ENCODE measurements at regions not wholly inside any gene's neighbourhood (a gene's known extent, or its start where the extent isn't known, plus 50 kb on each side); places are given as distances from the start of the nearest gene placed in this dataset.

- H3K36me3 ChIP-seq (replicated peaks in 1 of 2; ENCODE audit: control extremely low read depth in 1 of 2, control insufficient read depth in 1 of 2, extremely low read depth in 1 of 2, insufficient read depth in 2 of 2, low read length in 1 of 2), result no peaks in the 10 kb centered on the region
- no peak overlapping the region for H3K9ac ChIP-seq (ENCODE audit: low read length)
- DNase-seq, result no peak
- Mint-ChIP-seq H3K27me3 (no peaks in the 10 kb centered on the region), H3K9me3 (ENCODE audit: insufficient read depth) (no peaks in the 10 kb centered on the region), H3K27ac (no peak overlapping the region), H3K4me3 (no peak overlapping the region), H3K4me1 (no peaks in the 10 kb centered on the region)
- H4K20me1 ChIP-seq (ENCODE audit: control insufficient read depth, insufficient read depth, low read length, poor library complexity, severe bottlenecking), result no peaks in the 10 kb centered on the region
- WGBS (ENCODE audit: insufficient coverage), result no CpG with 5 or more reads among the region's 3 CpGs
- no peaks in the 10 kb centered on the region for H3K79me2 ChIP-seq (ENCODE audit: control insufficient read depth, insufficient read depth, low read length)
- ChIA-PET CTCF (no interaction called here), POLR2A (no interaction called here)
- H3K4me1 ChIP-seq (ENCODE audit: control insufficient read depth in 2 of 2, insufficient read depth in 2 of 2, low read length in 2 of 2), result no peaks in the 10 kb centered on the region
- ATAC-seq (ENCODE audit: low read depth), result no peak
- H3K4me2 ChIP-seq (replicated peaks; ENCODE audit: low read depth, low read length, poor library complexity, severe bottlenecking), result no peak overlapping the region
- H3K9me3 ChIP-seq (ENCODE audit: control extremely low read depth in 1 of 3, control insufficient read depth in 2 of 3, insufficient read depth in 1 of 3, low read length in 2 of 3), result peaks cover 0 to 1% (median 0%) of the 10 kb centered on the region in 3 donors
- no peak overlapping the region for H3K27ac ChIP-seq (ENCODE audit: low read length in 2 of 2)
- H3K4me3 ChIP-seq (ENCODE audit: control extremely low read depth in 1 of 5, extremely low read depth in 1 of 5, insufficient read depth in 1 of 5, low read depth in 2 of 5, low read length in 4 of 5), result no peak overlapping the region
- intact Hi-C loops (cut with micrococcal nuclease), result no loop called here
- no peak overlapping the region for H2AFZ ChIP-seq (ENCODE audit: insufficient read depth, low read depth, low read length, poor library complexity, severe bottlenecking)
- no peaks in the 10 kb centered on the region for H3K27me3 ChIP-seq (replicated peaks in 1 of 4; ENCODE audit: control extremely low read depth in 1 of 4, control insufficient read depth in 3 of 4, insufficient read depth in 4 of 4, low read length in 3 of 4)
- TF ChIP-seq CTCF (IDR thresholded peaks at IDR 0.05), result no peak
- no peak for TF ChIP-seq EZH2 (IDR thresholded peaks at IDR 0.05; ENCODE audit: borderline replicate concordance, insufficient read depth, low read depth, low read length, poor library complexity, severe bottlenecking)
Measured at GRCh38 chr3:102158080-102158740, 276.6 kb upstream of the ZPLD1 start.

GRCh38 chr3:102159810-102160451 lies 274.9 kb upstream of the ZPLD1 start:
- Histone ChIP-seq H3K4me2 (replicated peaks; ENCODE audit: low read depth, low read length, poor library complexity, severe bottlenecking) (no peak overlapping the region), H3K4me3 (ENCODE audit: control extremely low read depth in 1 of 5, extremely low read depth in 1 of 5, insufficient read depth in 1 of 5, low read depth in 2 of 5, low read length in 4 of 5) (no peak overlapping the region), H2AFZ (ENCODE audit: insufficient read depth, low read depth, low read length, poor library complexity, severe bottlenecking) (no peak overlapping the region), H3K36me3 (replicated peaks in 1 of 2; ENCODE audit: control extremely low read depth in 1 of 2, control insufficient read depth in 1 of 2, extremely low read depth in 1 of 2, insufficient read depth in 2 of 2, low read length in 1 of 2) (no peaks in the 10 kb centered on the region), H3K9me3 (ENCODE audit: control extremely low read depth in 1 of 3, control insufficient read depth in 2 of 3, insufficient read depth in 1 of 3, low read length in 2 of 3) (no peaks in the 10 kb centered on the region), H3K4me1 (ENCODE audit: control insufficient read depth in 2 of 2, insufficient read depth in 2 of 2, low read length in 2 of 2) (no peaks in the 10 kb centered on the region), H3K9ac (ENCODE audit: low read length) (no peak overlapping the region), H3K79me2 (ENCODE audit: control insufficient read depth, insufficient read depth, low read length) (no peaks in the 10 kb centered on the region), H4K20me1 (ENCODE audit: control insufficient read depth, insufficient read depth, low read length, poor library complexity, severe bottlenecking) (no peaks in the 10 kb centered on the region), H3K27ac (ENCODE audit: low read length in 2 of 2) (no peak overlapping the region), H3K27me3 (replicated peaks in 1 of 4; ENCODE audit: control extremely low read depth in 1 of 4, control insufficient read depth in 3 of 4, insufficient read depth in 4 of 4, low read length in 3 of 4) (no peaks in the 10 kb centered on the region)
- Mint-ChIP-seq H3K4me3 (no peak overlapping the region), H3K4me1 (no peaks in the 10 kb centered on the region), H3K9me3 (ENCODE audit: insufficient read depth) (no peaks in the 10 kb centered on the region), H3K27me3 (no peaks in the 10 kb centered on the region), H3K27ac (no peak overlapping the region)
- ATAC-seq (ENCODE audit: low read depth), result no peak
- POLR2A ChIA-PET, result no interaction called here
- CTCF ChIA-PET, result interaction anchor here (0.5 to 1.4 kb wide), 3 partner anchors 65 to 351 kb away, joined by 3 to 4 read pairs (median 3); no protein-coding TSS in a partner anchor
- intact Hi-C loops (cut with micrococcal nuclease), result no loop called here
- TF ChIP-seq EZH2 (IDR thresholded peaks at IDR 0.05; ENCODE audit: borderline replicate concordance, insufficient read depth, low read depth, low read length, poor library complexity, severe bottlenecking) (no peak), CTCF (IDR thresholded peaks at IDR 0.05) (no peak)
- DNase-seq, result no peak
- 83% methylated on average over 1 of the region's 1 CpG for WGBS (ENCODE audit: insufficient coverage)

Measured in B cell (primary cell).